GM19467 (cell line): ENCODE measurements at regions not wholly inside any gene's neighbourhood (a gene's known extent, or its start where the extent isn't known, plus 50 kb on each side); places are given as distances from the start of the nearest gene placed in this dataset.
"Not testable (repeated sequence)": the region's sequence is repeated elsewhere in the genome, so short reads cannot be mapped to it uniquely, and the experiment has no call there.

Source experiments
- ATAC-seq: cut with Tn5 transposase; IDR thresholded peaks from one replicate; pipeline ENCODE4 v1.9.1; 2021; ENCODE audit warnings: mild to moderate bottlenecking, moderate library complexity; ENCODE audit not compliant: unreplicated experiment

DNA sequence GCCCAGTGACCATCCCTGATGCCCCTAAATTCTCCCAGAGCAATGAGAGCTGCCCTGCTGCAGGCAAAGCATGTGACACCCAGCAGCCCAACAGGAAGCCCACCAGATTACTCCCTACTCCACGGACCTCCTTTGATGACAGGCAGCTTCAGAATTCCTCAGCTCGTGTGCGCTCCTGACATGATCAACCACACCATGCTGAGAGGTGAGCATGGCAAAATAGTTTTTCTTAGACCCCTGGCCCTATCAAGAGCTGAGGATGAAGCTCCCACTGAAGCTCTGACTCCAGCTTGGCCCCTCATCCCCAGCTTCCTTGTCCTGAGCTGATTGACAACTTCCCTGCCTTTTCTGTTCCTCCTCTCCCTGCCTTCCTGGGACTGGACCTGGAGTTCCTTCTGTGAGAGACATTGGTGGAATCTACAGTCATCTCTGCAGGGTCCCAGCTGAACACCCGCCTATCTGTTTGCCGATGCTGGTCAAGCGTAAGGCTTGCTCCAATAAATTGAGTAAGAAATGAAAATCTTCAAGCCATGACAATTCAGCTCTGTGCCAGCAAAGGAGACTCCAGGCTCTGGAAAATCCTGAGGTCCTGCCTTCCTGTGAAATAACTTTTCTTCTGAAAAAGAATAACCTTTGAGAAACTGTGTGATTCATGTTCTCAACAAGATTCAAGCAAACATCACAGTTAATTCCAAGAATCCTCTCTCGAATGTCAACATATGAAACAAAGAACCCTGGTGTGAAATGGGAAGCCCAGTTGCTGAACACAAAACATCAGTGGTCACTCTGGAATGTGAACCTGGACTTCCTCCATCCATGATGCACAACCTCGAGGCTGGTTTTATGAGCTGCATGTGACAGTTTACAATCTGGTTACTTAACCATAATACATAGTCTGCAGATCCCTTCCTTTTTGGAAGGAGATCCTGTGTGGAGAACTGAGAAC is 201.1 kb downstream of the SPP2 start:
- ATAC-seq, result no peak

DNA sequence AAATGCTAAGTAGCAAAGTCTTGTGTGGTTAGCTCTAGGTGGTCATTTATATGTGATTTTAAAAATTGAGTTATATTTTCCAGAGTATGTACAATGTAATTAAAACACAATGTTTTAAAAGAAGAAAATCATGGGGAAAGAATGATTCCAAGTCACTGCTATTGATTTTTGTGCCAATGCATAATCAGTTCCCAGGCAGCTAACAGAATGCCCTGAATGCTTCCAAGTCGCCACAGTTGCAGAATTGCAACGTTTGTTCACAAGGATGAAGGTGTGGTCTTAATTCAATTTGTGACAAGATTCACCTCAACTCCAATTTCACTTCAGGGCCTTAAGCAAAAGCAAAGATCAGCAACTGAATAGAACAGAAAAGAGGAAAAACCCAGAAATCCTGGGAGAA is 200.4 kb downstream of the SPP2 start:
- no peak for ATAC-seq

DNA sequence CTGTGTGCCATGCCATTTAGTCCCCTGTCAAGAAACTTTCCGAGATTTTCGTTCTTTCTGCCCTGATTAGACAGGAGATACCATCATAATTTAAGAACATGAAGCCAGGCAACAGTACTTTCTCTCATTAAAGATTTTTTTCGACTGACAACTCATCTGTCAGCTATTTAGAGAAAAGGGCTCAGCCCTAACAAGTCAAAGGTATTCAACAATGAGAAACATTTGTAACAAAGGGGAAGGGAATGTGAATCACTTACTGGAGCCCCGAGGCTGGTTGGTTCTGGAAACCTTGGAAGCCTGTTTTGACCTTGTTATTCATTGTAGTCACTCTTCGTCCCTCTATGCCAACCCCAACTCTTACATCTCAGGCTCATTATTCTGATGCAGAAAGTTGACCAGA is 199.4 kb downstream of the SPP2 start:
- no peak for ATAC-seq

DNA sequence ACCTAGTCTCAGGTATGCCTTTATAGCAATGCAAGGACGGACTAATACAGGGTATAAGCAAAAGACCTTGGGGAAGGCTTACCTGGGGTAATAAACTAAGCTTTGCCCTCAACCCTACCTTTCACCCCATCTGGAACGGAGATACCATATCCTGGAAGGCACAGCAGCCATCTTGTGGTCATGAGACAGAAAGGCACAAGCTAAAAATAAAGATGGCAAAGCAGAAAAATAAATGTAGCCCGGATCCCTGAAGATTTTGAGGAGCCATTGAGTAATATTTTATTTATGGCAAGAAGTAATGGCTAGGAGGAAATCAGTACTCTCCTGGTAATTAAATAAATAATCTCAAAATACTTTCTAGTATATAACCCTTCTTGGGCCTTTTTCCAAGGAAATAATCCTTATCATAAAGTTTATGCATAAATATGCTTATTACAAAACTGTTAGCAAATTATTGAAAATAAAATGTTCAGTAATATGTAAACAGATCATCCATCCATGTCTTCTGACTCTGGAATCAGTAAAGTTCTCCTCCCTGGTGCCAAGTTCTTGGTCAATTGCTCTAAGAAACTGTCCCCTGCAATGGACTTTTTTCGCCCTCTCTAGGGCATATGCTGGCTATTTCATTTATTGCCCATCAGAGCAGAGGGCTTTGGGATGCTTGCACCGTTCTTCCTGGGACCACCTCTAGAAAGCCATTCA is 198.7 kb downstream of the SPP2 start:
- ATAC-seq, result no peak

DNA sequence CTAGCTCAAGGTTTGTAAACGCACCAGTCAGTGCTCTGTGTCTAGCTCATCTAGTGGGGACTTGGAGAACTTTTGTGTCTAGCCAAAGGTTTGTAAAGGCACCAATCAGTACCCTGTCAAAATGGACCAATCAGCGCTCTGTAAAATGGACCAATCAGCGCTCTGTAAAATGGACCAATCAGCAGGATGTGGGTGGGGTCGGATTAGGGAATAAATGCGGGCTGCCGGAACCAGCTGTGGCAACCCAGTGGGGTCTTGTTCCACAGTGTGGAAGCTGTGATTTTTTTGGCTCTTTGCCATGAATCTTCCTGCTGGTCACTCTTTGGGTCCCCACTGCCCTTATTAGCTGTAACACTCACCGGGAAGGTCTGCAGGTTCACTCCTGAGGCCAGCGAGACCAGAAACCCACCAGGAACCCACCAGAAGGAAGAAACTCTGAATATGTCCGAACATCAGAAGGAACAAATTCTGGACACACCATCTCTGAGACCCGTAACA is 197.8 kb downstream of the SPP2 start:
- not testable (repeated sequence) for ATAC-seq

DNA sequence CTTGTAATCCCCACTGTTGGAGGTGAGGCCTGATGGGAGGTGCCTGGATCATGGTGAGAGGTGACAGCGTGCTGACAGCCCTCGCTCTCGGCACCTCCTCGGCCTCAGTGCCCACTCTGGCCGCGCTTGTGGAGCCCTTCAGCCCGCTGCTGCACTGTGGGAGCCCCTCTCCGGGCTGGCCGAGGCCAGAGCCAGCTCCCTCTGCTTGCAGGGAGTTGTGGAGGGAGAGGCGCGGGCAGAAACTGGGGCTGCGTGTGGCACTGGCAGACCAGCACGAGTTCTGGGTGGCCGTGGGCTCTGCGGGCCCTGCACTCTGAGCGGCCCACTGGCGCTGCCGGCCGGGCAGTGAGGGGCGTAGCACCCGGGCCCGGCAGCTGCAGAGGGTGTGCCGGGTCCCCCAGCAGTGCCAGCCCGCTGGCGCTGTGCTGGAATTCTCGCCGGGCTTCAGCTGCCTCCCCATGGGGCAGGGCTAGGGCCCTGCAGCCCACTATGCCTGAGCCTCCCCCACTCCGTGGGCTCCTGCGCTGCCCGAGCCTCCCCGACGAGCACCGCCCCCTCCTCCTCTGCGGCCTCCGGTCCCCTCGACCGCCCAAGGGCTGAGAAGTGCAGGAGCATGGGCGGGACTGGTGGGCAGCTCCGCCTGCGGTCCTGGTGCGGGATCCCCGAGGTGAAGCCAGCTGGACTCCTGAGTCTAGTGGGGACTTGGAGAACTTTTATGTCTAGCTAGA is 197.1 kb downstream of the SPP2 start:
- ATAC-seq, result no peak

DNA sequence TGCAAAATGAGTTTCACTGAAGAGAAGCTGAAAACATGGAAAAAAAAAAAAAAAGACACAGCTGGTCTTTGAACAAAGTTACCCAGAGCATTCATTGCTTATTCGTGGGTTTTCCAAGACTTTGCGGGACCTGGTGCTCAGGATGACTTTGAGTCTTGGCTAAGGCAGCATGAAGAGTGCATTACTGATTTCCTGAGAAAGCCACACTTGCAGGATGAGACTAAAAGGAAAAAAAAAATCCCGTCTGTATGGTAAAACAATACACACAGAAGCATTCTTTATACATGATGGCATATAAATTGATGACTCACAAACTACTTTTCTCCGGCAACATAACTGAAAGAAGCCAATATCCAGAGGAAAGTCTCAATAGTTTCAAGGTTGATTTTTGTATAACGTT is 195.4 kb downstream of the SPP2 start:
- no peak for ATAC-seq

DNA sequence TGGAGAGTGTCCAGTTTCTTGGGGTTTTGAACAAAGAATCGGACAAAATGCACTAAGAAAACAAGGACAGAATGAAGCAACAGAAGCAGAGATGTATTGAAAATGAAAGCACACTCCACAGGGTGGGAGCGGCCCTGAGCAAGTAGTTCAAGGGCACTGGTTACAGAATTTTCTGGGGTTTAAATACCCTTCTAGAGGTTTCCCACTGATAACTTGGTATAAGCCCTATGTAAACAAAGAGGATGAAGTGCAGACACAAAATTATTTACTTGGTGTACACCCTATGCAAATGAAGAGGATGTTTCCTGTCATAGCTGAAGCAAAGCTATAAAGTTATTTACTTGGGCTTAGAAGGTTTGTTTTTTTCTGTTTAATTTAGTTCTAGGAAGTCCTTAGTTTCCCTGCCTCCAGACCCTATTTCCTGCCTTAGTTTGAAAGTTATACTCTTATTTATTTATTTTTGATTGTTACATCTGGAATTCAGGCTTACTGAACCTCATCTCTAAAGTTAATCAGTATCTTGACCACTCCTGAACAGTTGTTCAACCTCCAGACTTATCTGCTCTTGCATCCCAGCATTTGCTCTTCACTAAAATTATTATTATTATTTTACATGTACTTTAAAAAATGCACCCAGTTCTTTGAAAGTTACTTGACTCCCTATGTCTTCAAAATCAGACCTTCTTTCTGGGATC is 193.5 kb downstream of the SPP2 start:
- ATAC-seq, result no peak

DNA sequence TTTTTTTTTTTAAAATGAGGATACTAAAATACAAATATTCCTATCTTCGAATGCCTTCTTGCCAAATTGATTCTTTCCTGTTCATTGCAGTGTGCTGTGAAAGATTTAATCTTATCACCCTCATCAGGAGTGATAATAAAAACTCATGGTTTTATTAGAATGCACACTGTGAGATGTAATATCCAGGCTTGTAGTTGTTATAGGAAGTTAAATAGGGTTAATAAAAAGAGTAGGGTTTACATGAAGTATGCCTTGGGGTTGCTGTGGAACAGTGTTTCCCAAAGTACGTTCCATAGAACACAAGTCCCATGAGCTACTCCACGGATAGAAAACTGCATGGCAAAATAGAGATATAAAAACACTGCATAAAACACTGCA is 191.9 kb downstream of the SPP2 start:
- no peak for ATAC-seq

DNA sequence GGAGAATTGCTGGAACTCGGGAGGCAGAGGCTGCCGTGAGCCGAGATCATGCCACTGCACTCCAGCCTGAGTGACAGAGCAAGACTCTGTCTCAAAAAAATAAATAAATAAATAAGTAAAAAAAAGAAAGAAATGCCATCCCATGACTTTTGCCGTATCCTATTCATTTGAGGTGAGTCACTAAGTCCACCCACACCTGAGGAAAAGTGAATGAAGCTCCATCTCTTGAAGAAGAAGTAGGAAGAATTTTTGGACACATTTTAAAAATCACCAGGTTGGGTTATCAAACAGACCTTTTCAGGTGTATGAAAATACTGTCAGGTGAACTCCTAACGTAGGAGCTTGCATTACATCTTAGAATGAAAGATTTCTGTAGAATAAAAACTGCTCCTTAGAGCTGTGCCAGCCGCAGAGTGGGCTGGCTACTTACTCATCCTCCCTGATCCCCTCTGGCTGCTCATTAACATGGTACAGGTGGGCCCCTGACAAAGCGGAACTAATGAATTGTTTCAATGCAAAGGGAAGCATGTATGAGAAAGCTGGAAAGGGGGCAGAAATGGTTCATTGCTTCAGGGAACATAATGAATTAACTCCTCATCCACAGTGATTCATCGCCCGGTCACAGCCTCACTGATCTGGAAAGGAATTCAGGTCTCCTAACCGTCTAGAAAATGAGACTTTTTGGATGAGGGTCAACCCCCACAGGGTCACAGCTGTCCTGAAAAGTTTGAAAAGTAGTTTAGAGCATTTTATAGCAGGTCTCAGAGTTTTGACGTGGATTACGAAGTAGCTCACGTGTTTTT is 191.4 kb downstream of the SPP2 start:
- no peak for ATAC-seq

DNA sequence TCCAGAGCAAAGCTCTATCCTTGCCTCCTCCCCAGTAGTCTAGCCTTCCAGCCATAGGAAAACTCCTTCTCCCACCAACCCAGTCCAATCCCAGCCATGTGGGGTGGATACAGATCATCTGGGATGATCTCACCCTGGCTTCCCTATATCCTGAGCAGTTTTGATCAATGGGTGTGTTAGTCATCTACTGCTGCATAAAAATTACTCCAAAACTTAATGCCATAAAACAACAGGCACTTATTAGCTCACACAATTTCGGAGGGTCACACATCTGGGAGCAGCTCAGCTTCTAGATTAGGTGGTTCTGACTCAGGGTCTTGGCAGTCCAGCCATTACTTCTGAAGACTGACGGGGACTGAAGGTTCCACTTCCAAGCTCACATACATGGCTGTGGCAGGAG is 190.4 kb downstream of the SPP2 start:
- no peak for ATAC-seq

DNA sequence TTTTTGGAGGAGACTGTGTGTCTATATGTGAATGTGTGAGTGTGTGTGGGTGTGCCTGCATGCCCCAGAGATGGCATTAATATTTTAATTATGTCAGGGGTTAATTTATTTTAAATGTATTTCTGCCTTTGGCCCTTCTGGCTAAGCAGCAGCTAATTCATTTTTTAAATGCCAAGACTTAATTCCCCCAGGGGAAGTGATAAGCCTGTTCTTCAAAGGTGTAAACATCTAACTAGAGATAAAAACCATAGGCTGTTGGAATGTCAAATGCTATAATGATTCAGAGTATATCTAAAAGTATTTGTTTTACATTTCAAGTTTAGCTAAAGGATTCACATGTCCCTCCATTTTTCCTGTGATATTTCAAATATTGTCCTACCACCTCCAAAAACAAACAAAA is 184.7 kb downstream of the SPP2 start:
- no peak for ATAC-seq

DNA sequence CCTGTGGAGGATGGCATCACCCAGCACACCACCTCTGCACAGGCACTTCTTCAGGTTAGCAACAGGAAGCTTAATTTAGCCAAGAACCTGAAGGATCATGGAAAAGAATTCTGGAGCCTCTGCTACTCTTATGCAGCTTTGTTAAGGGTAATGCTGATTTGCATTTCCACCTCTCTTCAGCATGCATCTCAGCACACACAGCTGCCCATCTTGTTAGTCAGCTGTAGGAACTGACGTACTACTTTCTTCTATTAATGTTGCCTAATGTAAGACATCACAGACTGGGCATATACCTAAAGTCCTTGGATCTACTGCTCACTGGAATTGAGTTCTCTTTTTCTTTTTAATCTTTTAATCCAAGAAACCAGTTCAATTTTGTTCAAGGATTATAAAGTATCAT is 181.0 kb downstream of the SPP2 start:
- no peak for ATAC-seq

DNA sequence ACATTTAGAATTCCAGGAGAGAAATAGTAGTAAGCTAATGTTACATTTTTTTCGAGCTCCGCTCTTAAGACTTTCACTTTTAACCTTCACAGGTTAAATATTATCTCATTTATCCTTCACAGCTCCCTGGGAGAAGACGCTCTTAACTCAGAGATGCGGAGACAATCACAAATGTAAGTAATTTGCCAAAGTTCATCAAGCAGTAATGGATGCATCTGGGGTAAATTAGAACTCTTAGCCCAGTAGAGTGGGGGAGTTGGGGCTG is 168.5 kb downstream of the SPP2 start:
- no peak for ATAC-seq

DNA sequence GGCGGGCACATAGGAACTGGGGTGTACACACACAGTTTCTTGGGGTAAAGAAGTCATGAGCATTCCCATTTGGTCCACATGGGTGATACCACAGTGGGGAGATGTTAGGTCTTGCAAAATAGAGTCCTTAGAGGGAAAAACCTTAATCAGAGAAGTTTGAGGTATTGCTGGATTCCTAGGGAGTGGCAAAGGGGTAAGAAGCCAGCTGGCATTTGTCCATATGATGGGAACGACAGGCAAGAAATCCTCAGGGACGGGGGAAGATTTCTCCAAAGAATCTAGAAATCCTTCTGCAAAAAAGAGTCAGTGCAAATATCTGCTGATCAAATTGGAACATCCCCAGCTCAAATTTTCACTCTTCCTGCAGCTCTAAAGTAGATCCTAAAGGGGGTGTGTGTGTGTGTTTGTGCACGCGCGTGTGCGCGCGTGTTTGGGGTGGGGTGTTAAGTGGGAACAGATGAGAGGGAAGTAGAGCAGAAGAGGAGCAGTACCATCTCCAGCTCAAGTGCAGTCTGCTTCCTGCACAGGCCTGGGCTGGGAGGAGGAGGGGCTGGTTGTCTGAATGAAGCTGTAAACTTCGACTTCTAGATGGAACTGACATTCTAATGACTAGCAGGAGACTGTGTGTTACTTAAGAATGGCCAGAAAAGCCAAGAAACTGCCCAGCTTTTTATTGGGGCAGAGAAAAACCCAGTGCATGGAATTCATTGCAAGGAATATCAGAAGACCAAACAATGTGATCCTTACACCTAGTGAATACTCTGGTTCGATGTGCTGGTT is 168.0 kb downstream of the SPP2 start:
- no peak for ATAC-seq

DNA sequence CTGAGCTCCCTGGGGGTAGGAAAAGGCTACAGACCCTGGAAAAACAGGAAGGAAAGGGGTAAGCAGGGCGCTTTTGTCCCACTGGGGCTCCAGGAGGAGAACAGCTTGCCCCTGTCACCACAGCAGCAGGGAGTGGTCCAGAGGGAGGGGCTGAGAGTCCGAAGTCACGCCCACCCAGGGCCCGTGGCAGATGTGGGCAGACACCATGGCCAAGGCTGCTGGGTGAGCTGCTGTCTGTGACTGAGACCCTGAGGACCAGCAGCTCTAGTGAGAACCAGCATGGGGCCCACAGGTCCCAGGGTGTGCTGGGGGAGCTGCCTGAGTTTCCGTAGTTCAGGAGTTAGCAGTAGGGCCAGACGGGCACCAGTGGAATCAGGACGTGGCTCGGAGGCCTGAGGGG is 162.0 kb downstream of the SPP2 start:
- no peak for ATAC-seq

DNA sequence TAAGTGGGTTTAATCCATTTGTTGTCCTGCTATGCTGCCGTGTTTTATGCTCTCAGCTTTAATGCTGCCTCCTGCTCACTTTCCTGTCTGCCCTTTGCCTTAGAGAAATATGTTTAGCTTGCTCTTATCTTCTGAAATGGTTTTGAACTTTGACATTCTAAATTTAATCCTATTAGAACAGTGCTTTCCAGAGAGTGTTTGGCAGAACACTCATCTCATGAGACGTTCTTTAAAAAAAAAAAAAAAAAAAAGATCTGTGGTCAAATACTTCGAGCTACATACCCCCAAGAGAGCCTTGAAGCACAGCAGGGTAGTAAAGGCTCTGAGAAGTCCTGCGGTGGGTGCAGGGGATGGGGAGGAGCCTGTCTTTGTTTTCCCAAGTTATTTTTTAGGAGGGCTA is 161.3 kb downstream of the SPP2 start:
- ATAC-seq, result no peak

DNA sequence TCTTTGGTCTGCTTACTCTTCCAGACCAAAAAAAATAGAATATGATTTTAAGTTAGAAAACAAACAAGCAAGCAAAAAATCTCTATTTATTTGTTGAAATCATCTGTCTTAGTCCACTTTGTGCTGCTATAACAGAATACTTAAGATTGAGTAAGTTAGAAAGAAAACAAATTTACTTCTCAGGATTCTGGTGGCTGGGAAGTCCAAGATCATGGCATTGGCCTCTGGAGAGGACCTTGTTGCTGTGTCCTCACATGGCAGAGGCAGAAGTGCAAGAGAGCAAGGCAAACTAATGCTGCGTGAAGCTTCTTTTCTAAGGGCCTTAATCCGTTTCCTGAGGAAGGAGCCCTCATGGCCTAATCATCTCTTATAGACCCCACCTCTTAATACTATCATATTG is 156.2 kb downstream of the SPP2 start:
- ATAC-seq, result no peak

DNA sequence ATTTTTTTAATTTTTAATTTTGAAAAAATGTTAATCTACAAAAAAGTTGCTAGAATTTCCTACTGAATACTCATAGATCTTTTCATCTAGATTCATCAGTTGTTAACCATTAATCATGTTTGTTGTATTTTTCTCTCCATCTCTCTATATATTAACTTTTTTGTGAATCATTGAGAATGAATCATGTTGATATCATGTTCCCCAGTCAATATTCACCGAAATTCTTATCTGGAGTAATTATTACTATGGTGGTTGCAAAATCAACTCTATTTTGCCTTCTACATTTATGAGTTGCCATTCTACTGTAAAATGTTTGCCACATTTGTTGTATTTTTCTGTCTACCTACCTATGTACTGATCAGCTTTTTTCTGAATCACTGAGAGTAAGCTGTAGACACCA is 154.0 kb downstream of the SPP2 start:
- ATAC-seq, result no peak
